Trophoblast cell (in vitro differentiated cells and primary cell): ENCODE measurements at regions not wholly inside any gene's neighbourhood (a gene's known extent, or its start where the extent isn't known, plus 50 kb on each side); places are given as distances from the start of the nearest gene placed in this dataset.

ENCODE experiments used
- DNase-seq, 2 donors: peaks; one replicate each; pipeline ENCODE4 v3.0.0-alpha.2; 2016
- H2AFZ ChIP-seq: 2 replicates; pipeline ENCODE4 v1.6.1; 2013; ENCODE audit warnings: low read length, moderate library complexity, mild to moderate bottlenecking; ENCODE audit not compliant: insufficient read depth, poor library complexity
- H2AK5ac ChIP-seq: 2 replicates; pipeline ENCODE4 v1.6.1; 2013; ENCODE audit warnings: mild to moderate bottlenecking, low read length
- H2BK120ac ChIP-seq: 2 replicates; pipeline ENCODE4 v1.6.1; 2013; ENCODE audit warnings: low read length, mild to moderate bottlenecking, moderate library complexity; ENCODE audit not compliant: insufficient read depth, poor library complexity
- H2BK12ac ChIP-seq: 2 replicates; pipeline ENCODE4 v1.6.1; 2013; ENCODE audit warnings: mild to moderate bottlenecking, low read length, moderate library complexity
- H2BK5ac ChIP-seq: 2 replicates; pipeline ENCODE4 v1.6.1; 2013; ENCODE audit warnings: low read length, low read depth, moderate library complexity, mild to moderate bottlenecking; ENCODE audit not compliant: poor library complexity
- H3K14ac ChIP-seq: 2 replicates; pipeline ENCODE4 v1.6.1; 2013; ENCODE audit warnings: mild to moderate bottlenecking, low read length
- H3K18ac ChIP-seq: 2 replicates; pipeline ENCODE4 v1.6.1; 2013; ENCODE audit warnings: mild to moderate bottlenecking, low read length
- H3K23ac ChIP-seq: 2 replicates; pipeline ENCODE4 v1.6.1; 2013; ENCODE audit warnings: low read length
- H3K27ac ChIP-seq: 2 replicates; pipeline ENCODE4 v1.5.1; 2013; ENCODE audit warnings: low read depth, mild to moderate bottlenecking, inconsistent platforms, low read length, moderate library complexity
- H3K27me3 ChIP-seq: 2 replicates; pipeline ENCODE4 v1.6.1; 2013; ENCODE audit warnings: inconsistent platforms, mild to moderate bottlenecking, low read length, moderate library complexity; ENCODE audit not compliant: insufficient read depth
- H3K36me3 ChIP-seq, 2 experiments: 1 replicate in 1 of 2; 2 replicates in 1 of 2; pipeline ENCODE4 v1.6.1; 2013; ENCODE audit warnings: low read length in 2 of 2, mild to moderate bottlenecking in 2 of 2, moderate library complexity in 1 of 2; ENCODE audit not compliant: insufficient read depth in 2 of 2, control insufficient read depth in 1 of 2
- H3K4ac ChIP-seq: 2 replicates; pipeline ENCODE4 v1.6.1; 2013; ENCODE audit warnings: low read depth, mild to moderate bottlenecking, low read length, moderate library complexity
- H3K4me1 ChIP-seq, 2 experiments: 1 replicate in 1 of 2; 2 replicates in 1 of 2; pipeline ENCODE4 v1.6.1; 2013; ENCODE audit warnings: low read length in 2 of 2, mild to moderate bottlenecking in 2 of 2, moderate library complexity in 1 of 2; ENCODE audit not compliant: insufficient read depth in 2 of 2, control insufficient read depth in 1 of 2
- H3K4me2 ChIP-seq: 2 replicates; pipeline ENCODE4 v1.6.1; 2013; ENCODE audit warnings: inconsistent platforms, mild to moderate bottlenecking, low read length, moderate library complexity
- H3K4me3 ChIP-seq: 2 replicates; pipeline ENCODE4 v1.5.1; 2013; ENCODE audit warnings: mild to moderate bottlenecking, low read depth, low read length, inconsistent platforms
- H3K79me1 ChIP-seq: one replicate; pipeline ENCODE4 v1.6.1; 2013; ENCODE audit warnings: low read length
- H3K79me2 ChIP-seq: 2 replicates; pipeline ENCODE4 v1.6.1; 2013; ENCODE audit warnings: low read length, mild to moderate bottlenecking; ENCODE audit not compliant: control insufficient read depth, insufficient read depth, poor library complexity
- H3K9ac ChIP-seq: 2 replicates; pipeline ENCODE4 v1.6.1; 2013; ENCODE audit warnings: mild to moderate bottlenecking, low read length
- H3K9me3 ChIP-seq: 2 replicates; pipeline ENCODE4 v1.6.1; 2013; ENCODE audit warnings: low read depth, mild to moderate bottlenecking, control low read depth, inconsistent platforms, low read length; ENCODE audit not compliant: insufficient read depth
- H4K12ac ChIP-seq: 2 replicates; pipeline ENCODE4 v1.6.1; 2013; ENCODE audit warnings: low read depth, mild to moderate bottlenecking, low read length, moderate library complexity
- H4K8ac ChIP-seq: 2 replicates; pipeline ENCODE4 v1.6.1; 2013; ENCODE audit warnings: low read depth, mild to moderate bottlenecking, low read length, moderate library complexity
- H4K91ac ChIP-seq: one replicate; pipeline ENCODE4 v1.6.1; 2013; ENCODE audit warnings: low read depth, mild to moderate bottlenecking, low read length, moderate library complexity
- WGBS: extraction: QIAGEN DNeasy Blood & Tissue Kit; methylation state at CpG from one replicate; pipeline ENCODE4 v1.1.7; 2013; ENCODE audit warnings: missing lambda C conversion rate; ENCODE audit not compliant: insufficient read length, insufficient coverage; ENCODE audit errors: extremely low coverage; 5-methylcytosine and 5-hydroxymethylcytosine counted together

DNA sequence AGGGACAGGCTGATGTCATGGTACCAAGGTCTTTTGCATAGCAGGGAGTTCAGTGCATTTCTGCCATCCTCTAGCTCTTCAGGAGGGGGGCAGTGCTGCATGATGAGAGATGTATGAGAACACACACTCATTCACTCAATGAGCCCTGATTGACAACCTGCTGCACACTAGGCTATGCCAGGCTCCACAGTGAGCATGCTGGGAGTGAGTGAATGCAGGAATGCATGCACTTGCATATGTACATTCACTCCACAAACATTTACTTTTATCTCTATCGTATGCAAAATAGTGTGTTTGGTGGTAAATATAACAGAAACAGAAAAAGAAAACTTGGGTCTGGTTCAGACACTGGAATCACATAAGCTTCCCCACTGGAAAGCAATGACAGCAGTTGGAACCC is 374.1 kb upstream of the C16orf82 start:
- Histone ChIP-seq H3K18ac (no peak overlapping the region), H3K79me1 (no peaks in the 10 kb centered on the region), H2BK5ac (no peak overlapping the region), H3K36me3 (no peaks in the 10 kb centered on the region), H3K79me2 (no peaks in the 10 kb centered on the region), H3K27me3 (no peaks in the 10 kb centered on the region), H3K14ac (no peak overlapping the region), H4K8ac (no peak overlapping the region), H2BK120ac (no peak overlapping the region), H3K27ac (no peak overlapping the region), H3K4me3 (no peak overlapping the region), H2BK12ac (no peak overlapping the region), H3K4me1 (no peaks in the 10 kb centered on the region), H2AFZ (no peak overlapping the region), H3K9ac (no peak overlapping the region), H3K9me3 (no peaks in the 10 kb centered on the region), H3K4me2 (no peak overlapping the region), H4K91ac (no peak overlapping the region), H3K4ac (no peak overlapping the region), H2AK5ac (no peak overlapping the region), H4K12ac (no peak overlapping the region), H3K23ac (no peak overlapping the region)
- DNase-seq = no peak
- no CpG with 5 or more reads among the region's 1 CpG for WGBS

- Histone ChIP-seq H2AK5ac (no peak overlapping the region), H4K8ac (no peak overlapping the region), H3K27me3 (no peaks in the 10 kb centered on the region), H2BK5ac (no peak overlapping the region), H3K9ac (no peak overlapping the region), H3K18ac (no peak overlapping the region), H2BK120ac (no peak overlapping the region), H3K23ac (no peak overlapping the region), H2BK12ac (no peak overlapping the region), H3K14ac (no peak overlapping the region), H3K4me2 (no peak overlapping the region), H3K4me3 (no peak overlapping the region), H4K12ac (no peak overlapping the region), H3K36me3 (no peaks in the 10 kb centered on the region), H3K4ac (no peak overlapping the region), H2AFZ (no peak overlapping the region), H3K79me2 (no peaks in the 10 kb centered on the region), H3K79me1 (no peaks in the 10 kb centered on the region), H3K9me3 (no peaks in the 10 kb centered on the region), H3K27ac (no peak overlapping the region), H3K4me1 (peaks cover 4 to 5% of the 10 kb centered on the region in 2 experiments), H4K91ac (no peak overlapping the region)
- DNase-seq = no peak
- WGBS = no CpG with 5 or more reads among the region's 2 CpGs
Observed at GRCh38 chr16:26697807-26698206, 368.9 kb upstream of the C16orf82 start.

DNA sequence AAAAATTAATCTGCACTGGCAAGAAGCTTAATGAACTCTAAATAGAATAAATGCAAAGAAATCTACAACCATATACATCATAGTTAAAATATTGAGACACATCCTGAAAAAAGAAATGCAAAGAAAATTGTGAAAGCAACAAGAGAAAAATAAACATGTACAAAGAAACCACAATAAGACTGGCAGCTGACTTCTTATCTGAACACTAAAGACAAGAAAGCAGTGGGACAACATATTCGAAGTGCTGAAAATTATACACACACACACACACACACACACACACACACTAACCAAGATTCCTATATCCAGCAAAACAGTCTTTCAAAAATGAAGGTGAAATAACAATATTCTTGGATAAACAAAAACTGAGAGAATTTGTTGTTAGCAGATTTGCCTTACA is 366.5 kb upstream of the C16orf82 start:
- WGBS = no CpG with 5 or more reads among the region's 1 CpG
- Histone ChIP-seq H3K27ac (no peak overlapping the region), H3K23ac (no peak overlapping the region), H3K36me3 (no peaks in the 10 kb centered on the region), H3K79me2 (no peaks in the 10 kb centered on the region), H2BK5ac (no peak overlapping the region), H4K91ac (no peak overlapping the region), H3K9me3 (no peaks in the 10 kb centered on the region), H4K8ac (no peak overlapping the region), H3K14ac (no peak overlapping the region), H3K9ac (no peak overlapping the region), H3K18ac (no peak overlapping the region), H3K4me2 (no peak overlapping the region), H2BK12ac (no peak overlapping the region), H2BK120ac (no peak overlapping the region), H3K79me1 (no peaks in the 10 kb centered on the region), H4K12ac (no peak overlapping the region), H2AK5ac (no peak overlapping the region), H3K27me3 (no peaks in the 10 kb centered on the region), H3K4me1 (peaks cover 4 to 5% of the 10 kb centered on the region in 2 experiments), H3K4me3 (no peak overlapping the region), H3K4ac (no peak overlapping the region), H2AFZ (no peak overlapping the region)
- no peak for DNase-seq

DNA sequence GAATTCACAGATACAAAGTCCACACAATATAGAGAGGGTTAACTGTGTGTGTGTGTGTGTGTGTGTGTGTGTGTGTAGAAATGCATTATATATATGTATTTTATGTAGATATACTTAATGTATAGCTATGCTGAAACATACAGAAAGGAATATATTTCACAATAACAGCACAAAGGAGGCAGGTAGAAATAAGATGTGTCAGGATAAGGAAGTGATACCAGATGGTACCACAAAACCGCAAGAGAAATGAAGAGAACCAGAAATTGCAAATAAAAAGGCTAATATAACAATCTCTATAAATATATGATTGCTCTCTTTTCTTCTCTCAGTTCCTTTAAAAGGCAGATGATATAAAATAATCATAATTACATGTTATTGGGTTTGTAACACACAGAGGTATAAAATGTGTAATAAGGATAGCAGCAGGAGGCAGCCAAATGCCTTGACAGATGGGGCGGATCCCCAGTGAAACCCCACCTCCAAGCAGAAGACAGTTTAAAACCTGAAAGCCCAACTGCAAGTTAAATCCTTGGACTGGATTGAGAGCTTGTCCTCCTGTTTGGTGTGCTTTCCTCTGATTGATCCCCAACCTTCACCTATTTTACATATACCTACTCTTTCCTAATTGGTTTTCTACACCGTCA is 365.4 kb upstream of the C16orf82 start:
- no CpG with 5 or more reads among the region's 3 CpGs for WGBS
- no peak overlapping the region for H2AFZ ChIP-seq
- no peak overlapping the region for H3K4me3 ChIP-seq
- H3K27me3 ChIP-seq = no peaks in the 10 kb centered on the region
- H4K12ac ChIP-seq = no peak overlapping the region
- H3K79me2 ChIP-seq = no peaks in the 10 kb centered on the region
- H3K4me2 ChIP-seq = no peak overlapping the region
- no peak overlapping the region for H2BK120ac ChIP-seq
- no peak overlapping the region for H4K91ac ChIP-seq
- no peak overlapping the region for H2AK5ac ChIP-seq
- no peak overlapping the region for H2BK5ac ChIP-seq
- no peaks in the 10 kb centered on the region for H3K9me3 ChIP-seq
- H4K8ac ChIP-seq = no peak overlapping the region
- H3K14ac ChIP-seq = no peak overlapping the region
- no peak overlapping the region for H3K27ac ChIP-seq
- no peak overlapping the region for H3K4ac ChIP-seq
- no peak for DNase-seq
- H2BK12ac ChIP-seq = no peak overlapping the region
- no peak overlapping the region for H3K18ac ChIP-seq
- peaks cover 4 to 5% of the 10 kb centered on the region in 2 experiments for H3K4me1 ChIP-seq
- H3K79me1 ChIP-seq = no peaks in the 10 kb centered on the region
- no peak overlapping the region for H3K23ac ChIP-seq
- no peak overlapping the region for H3K9ac ChIP-seq
- no peaks in the 10 kb centered on the region for H3K36me3 ChIP-seq
